ENCODE measurements at regions not wholly inside any gene's neighbourhood (a gene's known extent, or its start where the extent isn't known, plus 50 kb on each side); places are given as distances from the start of the nearest gene placed in this dataset.
A peak's percentile ranks its signal among the peaks of the same experiment; 100 is the strongest.

DNA sequence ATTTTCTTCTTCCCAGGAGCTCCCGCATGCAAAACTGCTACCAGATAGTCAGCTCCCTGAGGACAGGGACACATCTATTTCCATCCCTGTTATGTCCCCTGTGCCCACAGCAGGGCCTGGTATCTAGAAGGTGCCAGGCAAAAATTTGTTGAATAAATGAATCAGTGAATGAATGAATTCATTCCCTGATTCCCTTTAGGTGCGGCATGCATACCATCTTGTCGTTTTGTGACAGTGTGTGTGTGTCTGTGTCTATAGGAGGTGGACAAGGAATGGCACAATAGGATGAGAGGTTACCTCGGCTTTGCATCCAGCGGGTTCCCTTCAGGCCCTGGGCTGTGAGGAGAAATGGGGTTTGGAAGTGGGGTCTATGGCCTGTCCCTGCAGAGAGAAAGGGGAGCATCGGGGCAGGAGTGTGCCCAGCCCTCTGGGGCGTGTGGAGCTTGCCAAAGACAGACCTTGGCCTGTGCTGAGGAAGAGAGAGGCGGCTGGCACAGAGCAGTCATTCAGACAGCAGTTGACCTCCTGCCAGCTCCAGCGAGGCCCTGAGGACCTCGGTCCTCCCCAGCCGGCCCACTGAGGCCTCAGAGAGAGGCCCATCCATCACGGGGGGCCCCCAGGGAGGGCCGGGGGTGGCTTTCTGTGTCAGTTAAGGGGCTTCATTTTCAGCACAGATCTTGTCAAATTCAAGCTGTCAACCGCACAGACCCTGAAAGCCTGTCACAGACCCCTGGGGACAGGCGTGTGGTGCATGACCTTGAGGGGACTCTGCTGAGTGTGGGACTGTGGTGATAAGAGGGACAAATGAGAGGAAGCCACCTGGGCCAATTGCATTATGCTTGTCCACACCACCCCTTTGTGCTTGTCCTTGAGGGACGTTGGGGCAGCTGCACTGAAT is 125.9 kb upstream of the CXCR4 start:
- DNase-seq = no peak

DNA sequence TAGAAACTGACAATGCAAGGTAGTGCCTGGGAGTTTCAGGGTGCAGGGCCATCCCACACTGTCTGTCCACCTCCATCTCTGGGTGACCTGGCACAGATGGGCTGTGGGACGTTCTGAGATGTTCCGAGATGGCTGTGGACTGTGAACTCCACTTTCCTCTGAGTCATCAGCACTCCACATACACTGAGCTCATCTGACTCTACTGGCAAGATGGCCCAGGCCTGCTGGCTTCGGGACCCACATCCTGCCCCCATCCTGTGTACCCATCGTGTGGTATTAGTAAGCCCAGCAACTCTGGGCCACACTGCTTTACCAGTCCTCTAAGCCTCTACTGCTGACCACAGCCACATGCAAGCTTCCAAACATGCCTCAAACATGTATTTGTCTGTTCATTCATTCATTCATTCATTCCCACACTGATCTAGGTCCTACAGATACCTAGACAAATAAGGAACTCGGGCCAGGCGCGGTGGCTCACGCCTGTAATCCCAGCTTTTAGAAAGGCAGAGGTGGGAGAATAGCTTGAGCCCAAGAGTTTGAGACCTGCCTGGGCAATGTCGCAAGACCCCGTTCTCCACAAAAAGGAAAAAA is 124.8 kb upstream of the CXCR4 start:
- DNase-seq = no peak

DNA sequence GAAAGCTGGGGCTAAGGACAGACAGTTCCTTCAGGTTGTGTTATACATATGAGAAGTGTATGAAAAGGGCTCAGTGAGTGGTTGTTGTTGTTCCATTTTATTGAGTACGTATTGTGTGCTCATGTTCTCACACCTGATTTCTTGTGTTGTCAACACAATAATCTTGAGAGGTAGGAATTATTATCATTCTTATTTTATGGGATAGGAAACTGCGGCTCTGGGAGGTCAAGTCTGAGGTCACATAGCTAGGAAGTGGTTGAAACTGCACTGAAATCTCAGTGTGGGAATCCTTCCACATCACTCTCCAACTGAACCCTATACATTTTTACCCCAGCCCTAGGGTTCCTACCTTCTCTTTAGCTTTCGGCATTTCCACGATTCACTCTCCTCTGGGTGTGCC is 124.2 kb upstream of the CXCR4 start:
- DNase-seq = no peak

DNA sequence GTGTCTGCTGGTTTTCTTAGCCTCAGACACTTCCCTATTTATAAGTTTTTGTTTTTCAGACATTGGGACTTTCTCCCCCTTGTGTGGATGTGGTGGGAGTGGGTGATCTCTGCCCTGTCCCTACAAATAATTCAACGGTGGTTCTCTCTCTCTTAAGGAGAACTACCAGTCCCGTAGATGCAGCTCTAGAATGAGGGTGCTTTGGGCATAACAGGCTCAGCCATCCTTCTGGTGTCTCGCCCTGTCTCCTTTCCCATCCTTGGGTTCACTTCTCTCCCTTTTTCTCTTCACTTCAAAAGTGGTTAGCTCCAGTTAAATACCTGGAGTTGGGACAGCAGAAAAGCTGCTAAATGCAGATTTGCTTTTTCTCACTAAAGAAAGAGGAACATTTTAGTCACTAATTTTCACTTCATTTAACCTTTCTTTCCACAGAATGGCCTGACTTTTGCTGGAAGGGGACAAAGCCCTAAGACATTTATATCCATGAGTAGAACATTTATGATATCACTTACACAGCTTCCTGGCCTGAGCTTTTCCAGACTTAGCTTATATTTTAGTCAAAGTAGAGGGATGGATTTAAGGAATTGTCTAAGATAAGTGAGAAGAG is 121.2 kb upstream of the CXCR4 start:
- DNase-seq = no peak

DNA sequence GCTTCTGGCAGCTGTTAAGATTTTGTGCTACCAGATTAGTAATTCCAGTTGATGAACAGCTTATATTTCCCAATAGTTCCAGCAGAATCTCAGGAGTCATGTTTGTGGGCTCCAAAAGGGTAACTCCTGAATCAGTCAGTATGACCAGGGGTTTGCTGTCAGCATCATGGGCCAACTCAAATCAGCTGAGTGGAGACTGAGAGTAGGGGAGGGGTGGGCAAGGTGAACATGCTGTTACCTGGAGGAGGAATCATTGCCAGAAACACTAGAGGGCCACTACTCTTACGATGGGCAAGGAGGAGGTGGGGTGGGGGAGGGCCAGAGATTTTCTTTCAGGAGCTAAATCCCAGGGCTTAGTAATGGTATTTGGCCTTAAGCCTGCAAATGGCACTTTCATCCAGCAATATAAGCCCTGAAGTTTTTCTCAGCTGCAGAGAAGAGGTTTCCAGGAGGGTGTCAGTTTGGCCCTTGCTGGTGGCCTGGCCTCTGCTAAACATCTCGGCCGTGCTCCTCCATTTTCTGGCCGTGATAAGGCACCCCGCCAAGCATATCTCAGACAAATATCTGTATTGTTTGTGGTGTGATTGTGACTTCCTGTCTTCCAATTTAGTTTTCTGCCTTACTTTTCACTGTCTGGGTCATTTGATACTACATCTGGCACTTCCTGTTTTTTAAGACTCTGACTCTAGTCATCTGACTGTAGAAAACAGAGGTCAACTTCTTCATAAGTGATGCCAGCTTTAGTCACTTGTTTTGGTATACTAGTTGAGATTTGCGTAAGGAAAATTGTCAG is 120.5 kb upstream of the CXCR4 start:
- DNase-seq = peak; percentile 21

DNA sequence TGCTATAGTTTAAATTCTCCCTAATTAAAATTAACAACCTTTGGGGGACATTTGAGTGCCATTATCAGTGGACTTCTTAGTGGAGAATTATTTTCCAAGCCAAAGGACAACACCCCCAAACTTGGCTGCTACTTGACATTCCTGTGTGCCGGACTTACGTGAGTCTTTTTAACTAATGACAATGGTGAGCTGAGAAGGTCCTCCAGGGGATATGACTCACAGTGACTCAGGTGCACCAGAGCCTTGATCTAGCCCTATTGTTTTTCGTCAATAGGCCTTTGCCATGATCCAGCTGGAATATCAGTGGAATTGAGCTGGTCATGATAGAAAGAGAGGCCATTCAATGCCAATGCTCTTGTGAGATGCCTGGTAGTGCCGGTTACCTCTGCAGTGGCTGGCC is 118.1 kb upstream of the CXCR4 start:
- DNase-seq = no peak

DNA sequence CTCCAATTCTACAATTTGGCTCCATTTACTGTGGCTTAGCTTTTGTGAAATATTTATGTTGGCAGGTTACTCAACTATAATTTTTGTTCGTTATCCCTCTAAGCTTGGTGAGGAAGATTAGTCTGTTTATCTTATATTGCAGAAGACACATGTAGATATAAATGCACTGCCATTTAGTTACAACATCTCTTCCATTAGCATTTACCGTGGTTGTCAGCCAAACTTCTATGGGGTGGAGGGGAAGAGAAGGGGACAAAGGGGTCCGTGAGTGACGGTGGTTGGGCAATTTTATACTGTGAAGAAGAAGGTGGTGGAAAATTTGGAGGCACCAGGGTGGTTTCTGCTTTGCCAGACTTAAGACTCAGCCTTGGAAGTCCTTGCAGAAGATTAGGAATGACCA is 117.6 kb upstream of the CXCR4 start:
- DNase-seq = no peak

DNA sequence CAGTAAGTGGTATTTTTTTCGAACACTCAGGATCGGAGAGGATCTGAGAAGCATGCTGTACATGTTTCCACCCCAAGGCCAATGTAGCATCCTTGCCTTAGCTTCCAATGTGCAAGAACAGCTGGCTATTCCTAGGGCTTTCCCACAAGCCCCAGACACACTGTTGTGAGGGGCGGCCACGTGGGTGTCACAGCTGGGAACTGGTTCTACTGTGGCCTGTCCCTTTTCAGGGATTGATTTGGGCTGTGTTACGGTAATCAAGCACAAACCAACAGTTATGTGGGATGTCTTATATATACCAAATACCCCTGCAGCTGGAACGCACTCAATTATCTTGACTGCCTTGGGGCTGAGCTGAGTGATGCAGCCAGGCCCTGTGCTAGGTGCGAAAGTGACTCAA is 116.3 kb upstream of the CXCR4 start:
- DNase-seq = no peak

DNA sequence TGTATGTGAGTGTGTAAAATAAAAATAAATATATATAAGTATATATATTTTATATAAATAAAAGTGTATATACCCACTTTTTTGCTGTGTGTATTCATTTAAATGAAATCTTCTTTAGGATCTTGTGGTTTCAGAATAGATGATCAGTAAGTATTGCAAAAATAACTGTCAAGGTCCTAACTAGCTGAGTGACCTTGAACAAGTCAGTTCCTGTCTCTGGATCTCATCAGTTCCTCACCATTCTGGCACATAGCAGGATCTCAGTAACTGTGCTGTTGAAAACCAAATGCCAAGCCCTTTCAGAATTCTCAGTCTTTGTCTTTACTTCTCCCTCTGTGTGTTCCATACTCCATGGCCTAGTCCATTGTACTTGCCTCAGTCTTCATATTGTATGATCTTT is 115.3 kb upstream of the CXCR4 start:
- DNase-seq = no peak

DNA sequence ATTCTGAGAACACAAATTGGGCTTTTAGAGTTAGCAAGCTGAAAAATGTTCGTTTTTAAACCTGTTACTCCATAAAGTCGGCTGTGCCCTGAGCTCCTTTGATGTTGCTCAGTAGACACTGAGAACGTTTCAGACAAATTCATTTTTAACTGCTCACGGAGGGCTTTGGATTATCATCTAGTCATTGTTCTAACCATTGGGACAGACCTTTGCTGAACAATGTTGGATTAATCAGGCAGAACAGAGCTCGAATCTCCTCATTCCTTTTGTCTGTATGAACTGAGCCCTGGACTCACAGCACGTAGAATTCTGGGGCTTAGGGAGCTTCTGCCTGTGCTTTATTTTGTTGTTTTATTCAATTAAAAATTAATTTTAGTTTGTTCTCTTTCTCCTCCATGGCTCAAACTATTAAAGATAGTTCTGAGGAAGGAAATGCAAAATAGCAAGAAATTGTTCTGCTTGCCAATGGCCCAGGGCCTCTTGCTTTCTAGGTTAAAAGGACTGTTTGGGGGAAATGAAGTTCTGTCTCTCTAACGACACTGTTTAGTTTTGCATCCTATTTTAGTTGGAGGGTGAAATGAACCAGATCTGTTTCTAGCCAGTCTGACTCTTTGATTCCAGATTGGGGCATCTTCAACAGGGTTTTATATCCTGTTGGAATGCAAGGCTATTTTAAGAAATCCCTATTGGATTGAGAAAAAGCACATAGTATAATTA is 114.7 kb upstream of the CXCR4 start:
- no peak for DNase-seq

DNA sequence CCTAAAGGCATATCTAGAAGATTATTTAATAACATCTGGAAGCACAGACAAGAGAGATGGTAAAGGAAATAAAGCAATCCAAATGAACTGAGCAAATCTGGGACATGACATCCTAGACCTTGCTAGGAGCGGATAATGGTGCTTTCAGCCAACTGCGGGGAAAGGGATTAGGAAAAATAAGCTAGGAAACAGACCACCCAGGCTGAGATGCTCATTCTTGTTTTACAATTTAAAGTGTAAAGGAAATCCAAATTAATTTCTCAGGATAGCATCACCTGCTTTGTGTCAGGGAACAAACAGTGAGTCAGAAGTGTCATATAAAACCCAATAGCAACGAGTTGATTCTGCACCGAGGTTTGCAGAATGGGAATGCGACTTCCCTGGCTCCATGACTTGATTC is 112.5 kb upstream of the CXCR4 start:
- no peak for DNase-seq

DNA sequence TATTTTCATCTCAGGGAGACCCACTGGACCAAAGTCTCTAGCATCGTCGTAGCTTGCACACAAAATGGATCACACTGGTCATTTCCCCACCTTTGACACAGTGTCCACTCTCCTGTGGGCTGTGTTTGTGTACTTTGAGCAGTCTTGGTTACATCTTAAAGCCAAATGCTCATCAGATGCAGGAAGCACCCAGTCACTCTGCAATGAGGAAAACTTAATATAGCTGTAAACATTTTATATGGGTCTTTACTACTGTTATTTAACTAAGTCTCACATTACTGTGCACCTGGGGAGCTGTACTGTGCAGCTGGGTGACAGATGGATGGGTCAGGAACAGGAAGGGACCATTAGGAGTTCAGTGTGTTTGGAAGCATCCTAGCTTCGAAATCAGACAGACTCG is 109.0 kb upstream of the CXCR4 start:
- no peak for DNase-seq

DNA sequence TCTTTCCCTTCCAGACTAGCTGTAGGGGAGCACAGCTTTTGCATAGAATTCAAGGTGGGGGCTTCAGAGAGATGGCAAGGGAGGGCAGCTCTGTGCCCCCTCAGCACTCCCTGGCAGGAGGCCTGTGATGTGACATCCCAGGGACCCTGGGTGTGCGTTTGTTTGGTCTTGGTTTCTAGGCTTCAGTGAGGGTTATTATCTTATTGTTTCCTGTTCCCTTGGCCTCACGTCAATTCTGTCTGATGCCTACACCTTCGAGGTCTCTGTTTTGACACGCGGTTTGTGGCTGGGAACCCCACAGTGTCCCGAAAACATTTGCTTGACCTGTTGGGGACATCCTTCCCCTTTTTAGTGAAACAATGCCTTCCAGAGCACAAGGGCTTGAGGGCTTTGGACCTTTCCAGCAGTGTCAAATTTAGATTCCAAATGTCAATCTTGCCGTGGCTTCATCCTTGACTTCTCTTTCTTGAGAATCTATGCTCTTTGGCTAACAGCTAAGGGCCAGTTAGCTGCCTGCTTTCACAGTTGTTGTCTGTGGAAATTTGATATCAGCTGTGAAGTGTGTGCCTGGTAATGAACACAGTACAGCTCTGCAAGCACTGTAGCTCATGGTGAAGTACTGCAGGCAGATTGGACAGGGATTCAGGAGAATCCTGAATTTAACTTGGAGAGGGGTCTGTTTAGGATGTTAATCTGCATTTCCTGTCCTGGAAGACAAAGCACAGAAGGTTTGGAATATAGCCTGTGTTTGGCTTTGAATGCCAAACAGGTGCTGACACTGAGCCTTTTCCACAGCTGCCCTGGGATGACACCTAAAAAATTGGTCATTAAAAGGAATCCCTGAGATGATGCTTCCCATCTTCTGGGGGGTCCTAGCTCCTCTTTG is 108.2 kb upstream of the CXCR4 start:
- DNase-seq = no peak

DNA sequence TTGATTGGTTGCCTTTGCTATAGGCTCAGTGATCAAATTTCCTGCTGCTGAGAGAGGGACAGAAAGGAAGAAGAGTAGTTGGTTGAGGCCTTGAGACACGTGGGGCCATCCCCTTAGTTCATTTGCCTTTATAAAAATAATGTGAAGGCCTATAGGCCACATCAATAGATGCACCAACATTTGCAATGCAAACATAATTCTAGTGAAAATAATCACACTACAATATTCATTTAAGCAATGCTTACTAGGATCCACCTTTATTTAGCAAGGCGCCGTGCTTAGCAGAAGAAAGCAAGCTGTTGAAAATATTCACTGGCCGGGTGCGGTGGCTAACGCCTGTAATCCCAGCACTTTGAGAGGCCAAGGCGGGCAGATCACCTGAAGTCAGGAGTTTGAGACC is 105.3 kb upstream of the CXCR4 start:
- no peak for DNase-seq

DNA sequence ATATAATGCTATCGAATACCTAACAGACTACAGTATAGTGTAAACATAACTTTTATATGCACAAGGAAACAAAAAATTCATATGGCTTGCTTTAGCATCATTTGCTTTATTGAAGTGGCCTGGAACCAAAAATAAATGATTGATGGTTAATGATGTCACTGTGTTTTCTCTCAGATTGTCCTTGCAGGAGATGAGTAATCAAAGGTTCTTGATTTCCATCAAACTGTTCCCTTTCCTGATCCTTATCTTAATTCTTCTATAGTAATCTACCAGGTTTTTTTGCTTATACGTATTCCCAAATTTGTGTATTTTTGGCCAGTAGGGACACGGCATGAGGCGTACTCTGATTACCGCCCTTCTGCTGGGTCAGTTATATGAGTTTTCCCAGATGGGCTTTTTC is 104.9 kb upstream of the CXCR4 start:
- no peak for DNase-seq

DNA sequence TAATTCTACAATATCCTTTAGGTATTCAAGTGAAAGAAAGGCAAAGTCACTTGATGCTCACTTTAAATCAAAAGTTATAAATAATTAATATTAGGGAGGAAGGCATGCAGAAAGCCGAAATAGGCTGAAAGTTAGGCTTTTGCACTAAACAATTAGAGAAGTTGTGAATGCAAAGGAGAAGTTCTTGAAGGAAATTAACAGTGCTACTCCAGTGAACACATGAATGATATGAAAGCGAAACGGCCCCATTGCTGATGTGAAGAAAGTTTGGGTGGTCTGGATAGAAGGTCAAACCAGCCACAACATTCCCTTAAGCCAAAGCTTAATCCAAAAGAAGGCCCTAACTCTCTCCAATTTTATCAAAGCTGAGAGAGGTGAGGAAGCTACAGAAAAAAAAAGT is 103.1 kb upstream of the CXCR4 start:
- no peak for DNase-seq

DNA sequence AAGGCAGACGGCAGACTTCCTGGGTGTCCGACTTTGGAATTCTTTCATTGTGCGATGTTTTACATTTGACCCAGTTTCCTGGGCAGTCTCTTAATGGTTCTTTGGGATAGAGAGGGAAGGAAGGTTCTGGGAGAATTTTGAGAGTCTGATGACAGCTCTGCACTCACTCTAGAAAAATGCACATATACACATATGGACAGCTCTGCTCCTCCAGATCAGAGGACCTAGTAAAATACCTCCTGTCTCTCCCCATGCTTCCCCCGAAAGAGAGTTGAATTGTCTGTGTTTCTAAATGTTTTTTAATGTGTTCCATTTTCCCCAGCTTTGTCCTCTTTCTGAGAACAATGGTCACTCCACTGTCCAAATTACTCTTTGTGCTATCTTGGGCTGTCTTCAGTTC is 102.0 kb upstream of the CXCR4 start:
- DNase-seq = no peak

DNA sequence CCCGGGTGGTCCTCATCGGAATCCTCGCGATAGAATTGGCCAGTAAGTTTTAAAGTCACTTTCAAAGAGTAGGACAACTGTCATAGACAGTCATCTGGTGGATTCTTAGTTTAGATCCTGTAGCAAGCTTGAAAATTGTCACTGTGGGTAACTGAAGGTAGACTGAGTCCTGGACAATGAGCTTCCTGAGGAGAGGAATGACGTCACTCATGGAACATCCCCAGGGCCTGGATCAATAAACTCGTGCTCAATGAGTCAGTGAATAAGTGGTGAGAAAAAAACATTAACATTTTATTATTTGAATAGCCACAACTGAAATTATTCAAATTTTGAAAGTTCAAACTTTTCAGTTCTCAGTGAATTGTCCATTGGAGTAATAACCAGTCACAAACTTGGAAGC is 101.4 kb upstream of the CXCR4 start:
- no peak for DNase-seq

DNA sequence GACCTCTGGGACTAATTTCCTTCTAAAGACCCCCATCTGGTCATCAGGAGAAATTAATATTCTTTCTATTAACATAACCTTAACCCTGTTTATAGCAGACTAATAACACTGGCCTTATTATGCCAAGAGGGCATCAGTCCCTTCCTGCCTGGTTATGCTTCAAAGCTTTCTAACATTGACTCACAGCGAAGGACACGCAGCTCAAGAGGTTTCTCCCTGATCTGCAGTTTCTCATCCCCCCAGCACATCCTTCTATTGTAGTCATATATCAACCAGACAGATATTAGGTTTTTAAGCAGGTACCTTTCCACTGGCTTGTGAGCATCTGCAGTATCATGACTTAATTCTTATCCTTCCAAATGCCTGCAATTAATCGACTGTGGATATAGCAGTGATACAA is 100.0 kb upstream of the CXCR4 start:
- no peak for DNase-seq

DNA sequence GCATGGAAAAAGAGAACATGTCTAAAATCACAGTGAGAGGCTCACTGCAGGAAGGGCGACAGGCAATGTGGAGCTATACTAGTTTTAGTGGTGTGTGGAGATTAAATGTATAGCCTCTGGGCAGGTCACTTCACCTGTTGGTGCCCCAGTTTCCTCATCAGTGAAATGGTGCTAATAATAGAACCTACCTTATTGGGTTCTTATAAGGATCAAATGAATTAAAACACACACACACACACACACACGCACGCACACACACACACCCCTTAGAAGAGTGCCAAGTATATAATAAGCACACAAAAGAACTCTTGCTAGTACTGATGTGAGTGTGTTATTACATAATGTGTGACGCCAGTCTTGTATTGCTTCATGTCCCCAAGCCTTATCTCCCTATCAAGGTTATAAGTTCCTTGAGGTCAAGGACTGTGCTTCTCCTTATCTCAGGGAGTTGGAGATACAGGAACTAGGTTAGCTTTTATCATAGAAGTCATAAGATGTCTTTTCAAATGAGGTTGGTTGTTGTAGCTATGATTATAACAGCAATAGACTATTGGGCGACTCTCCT is 98.0 kb upstream of the CXCR4 start:
- no peak for DNase-seq

DNA sequence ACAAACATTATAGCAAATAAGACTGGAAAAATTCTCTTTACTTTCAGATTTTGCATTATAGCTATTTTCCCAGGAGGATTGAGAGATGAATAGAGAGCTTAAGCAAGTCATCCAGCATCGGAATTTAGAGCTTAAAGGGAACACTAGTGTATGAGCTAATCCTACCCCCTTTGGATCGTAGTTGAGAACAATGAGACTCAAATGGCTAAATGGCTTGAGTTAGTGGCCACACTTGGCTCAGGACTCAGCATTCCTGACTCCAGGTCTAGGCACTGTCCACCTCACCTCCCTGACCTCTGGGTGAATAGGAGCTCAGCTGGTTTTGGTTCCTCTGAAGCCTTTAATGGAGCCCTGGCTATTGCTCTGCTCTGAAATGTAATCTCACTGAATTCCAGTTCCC is 97.5 kb upstream of the CXCR4 start:
- no peak for DNase-seq

Data from left kidney (tissue), 1 donor.